Mesenchymal stem cell (in vitro differentiated cells and primary cell): ENCODE measurements at regions not wholly inside any gene's neighbourhood (a gene's known extent, or its start where the extent isn't known, plus 50 kb on each side); places are given as distances from the start of the nearest gene placed in this dataset.

Experiments
- DNase-seq: peaks from one replicate; pipeline ENCODE4 v3.0.0-alpha.2; 2013
- H2AFZ ChIP-seq: one replicate; pipeline ENCODE4 v1.6.1; 2013; ENCODE audit warnings: low read depth, mild to moderate bottlenecking, control low read depth, inconsistent platforms, low read length, moderate library complexity
- H2AK5ac ChIP-seq: 2 replicates; pipeline ENCODE4 v1.6.1; 2013; ENCODE audit warnings: low read length, moderate library complexity, mild to moderate bottlenecking, inconsistent platforms; ENCODE audit not compliant: severe bottlenecking
- H2BK120ac ChIP-seq: one replicate; pipeline ENCODE4 v1.6.1; 2013; ENCODE audit warnings: low read depth, mild to moderate bottlenecking, inconsistent platforms, low read length, moderate library complexity
- H2BK12ac ChIP-seq, 2 experiments: one replicate each; pipeline ENCODE4 v1.6.1; 2013; ENCODE audit warnings: inconsistent platforms in 2 of 2, low read length in 2 of 2, mild to moderate bottlenecking in 2 of 2, moderate library complexity in 2 of 2, control low read depth in 1 of 2
- H2BK15ac ChIP-seq: one replicate; pipeline ENCODE4 v1.6.1; 2013; ENCODE audit warnings: mild to moderate bottlenecking, low read depth, inconsistent platforms; ENCODE audit not compliant: poor library complexity, severe bottlenecking
- H2BK5ac ChIP-seq: 2 replicates; pipeline ENCODE4 v1.6.1; 2013; ENCODE audit warnings: low read depth, mild to moderate bottlenecking, low read length, control low read depth, inconsistent platforms; ENCODE audit not compliant: poor library complexity, severe bottlenecking
- H3K14ac ChIP-seq, 2 experiments: one replicate each; pipeline ENCODE4 v1.6.1; 2013; ENCODE audit warnings: inconsistent platforms in 2 of 2, low read length in 2 of 2, control low read depth in 1 of 2, mild to moderate bottlenecking in 1 of 2, moderate library complexity in 1 of 2
- H3K18ac ChIP-seq, 2 experiments: one replicate each; pipeline ENCODE4 v1.6.1; 2013; ENCODE audit warnings: inconsistent platforms in 2 of 2, low read length in 2 of 2, control low read depth in 1 of 2, low read depth in 1 of 2, mild to moderate bottlenecking in 1 of 2
- H3K23ac ChIP-seq, 2 experiments: one replicate each; pipeline ENCODE4 v1.6.1; 2013; ENCODE audit warnings: inconsistent platforms in 2 of 2, low read length in 2 of 2, mild to moderate bottlenecking in 2 of 2, moderate library complexity in 2 of 2, control low read depth in 1 of 2
- H3K27ac ChIP-seq: 2 replicates; pipeline ENCODE4 v1.5.1; 2013; ENCODE audit warnings: mild to moderate bottlenecking, moderate library complexity, low read length, control low read depth, inconsistent platforms; ENCODE audit not compliant: poor library complexity, severe bottlenecking
- H3K27me3 ChIP-seq, 2 experiments: 2 replicates each; pipeline versions ENCODE4 v1.6.1 to v1.7.0; 2013; ENCODE audit warnings: low read length in 2 of 2, mild to moderate bottlenecking in 2 of 2, moderate library complexity in 2 of 2, control low read depth in 1 of 2, inconsistent platforms in 1 of 2; ENCODE audit not compliant: control insufficient read depth in 1 of 2, insufficient read depth in 1 of 2
- H3K36me3 ChIP-seq, 2 experiments: 2 replicates each; pipeline versions ENCODE4 v1.6.1 to v1.7.0; 2013; ENCODE audit warnings: low read length in 2 of 2, control low read depth in 1 of 2, inconsistent platforms in 1 of 2, low read depth in 1 of 2, mild to moderate bottlenecking in 1 of 2; ENCODE audit not compliant: insufficient read depth in 2 of 2, control insufficient read depth in 1 of 2
- H3K4ac ChIP-seq, 2 experiments: one replicate each; pipeline ENCODE4 v1.6.1; 2013; ENCODE audit warnings: inconsistent platforms in 2 of 2, low read length in 2 of 2, mild to moderate bottlenecking in 2 of 2, moderate library complexity in 2 of 2, control low read depth in 1 of 2, low read depth in 1 of 2
- H3K4me1 ChIP-seq: 2 replicates; pipeline ENCODE4 v1.6.1; 2013; ENCODE audit warnings: low read depth, low read length, control low read depth; ENCODE audit not compliant: control insufficient read depth, insufficient read depth
- H3K4me2 ChIP-seq: 2 replicates; pipeline ENCODE4 v1.6.1; 2013; ENCODE audit warnings: low read length, mild to moderate bottlenecking, inconsistent platforms; ENCODE audit not compliant: poor library complexity, severe bottlenecking
- H3K4me3 ChIP-seq, 2 experiments: 2 replicates each; pipeline versions ENCODE4 v1.5.1 to v1.7.0; 2013; ENCODE audit warnings: low read length in 2 of 2, mild to moderate bottlenecking in 2 of 2, control low read depth in 1 of 2, low read depth in 1 of 2; ENCODE audit not compliant: insufficient read depth in 1 of 2
- H3K79me1 ChIP-seq: replicated peaks from 2 replicates; pipeline ENCODE4 v1.6.1; 2013; ENCODE audit warnings: mild to moderate bottlenecking, control low read depth, low read length, inconsistent platforms; ENCODE audit not compliant: poor library complexity, severe bottlenecking
- H3K9ac ChIP-seq: 2 replicates; pipeline ENCODE4 v1.7.0; 2013; ENCODE audit warnings: mild to moderate bottlenecking, low read length, moderate library complexity
- H3K9me3 ChIP-seq: 2 replicates; pipeline ENCODE4 v1.7.0; 2013; ENCODE audit warnings: mild to moderate bottlenecking, low read length; ENCODE audit not compliant: control insufficient read depth
- H4K8ac ChIP-seq: one replicate; pipeline ENCODE4 v1.6.1; 2013; ENCODE audit warnings: inconsistent platforms, mild to moderate bottlenecking, low read length, moderate library complexity
- H4K91ac ChIP-seq: one replicate; pipeline ENCODE4 v1.6.1; 2013; ENCODE audit warnings: mild to moderate bottlenecking, low read length, inconsistent platforms
- WGBS: methylation state at CpG from one replicate; pipeline ENCODE4 v1.1.7; 2013; ENCODE audit warnings: mixed read lengths; 5-methylcytosine and 5-hydroxymethylcytosine counted together

- Histone ChIP-seq H3K4ac (no peak overlapping the region), H4K91ac (no peak overlapping the region), H3K9ac (no peak overlapping the region), H3K27ac (no peak overlapping the region), H2BK120ac (no peak overlapping the region), H2BK15ac (no peak overlapping the region), H3K4me2 (no peak overlapping the region), H4K8ac (no peak overlapping the region), H3K14ac (no peak overlapping the region), H3K27me3 (no peaks in the 10 kb centered on the region), H2AFZ (no peak overlapping the region), H2BK12ac (no peak overlapping the region), H3K9me3 (no peaks in the 10 kb centered on the region), H2BK5ac (no peak overlapping the region), H3K18ac (no peak overlapping the region), H2AK5ac (no peak overlapping the region), H3K4me3 (no peak overlapping the region), H3K4me1 (no peaks in the 10 kb centered on the region), H3K36me3 (no peaks in the 10 kb centered on the region), H3K23ac (no peak overlapping the region), H3K79me1 (no peaks in the 10 kb centered on the region)
- no CpG with 5 or more reads among the region's 1 CpG for WGBS
- no peak for DNase-seq
Measured at GRCh38 chr4:107314156-107314555, 278.0 kb upstream of the DKK2 start.

DNA sequence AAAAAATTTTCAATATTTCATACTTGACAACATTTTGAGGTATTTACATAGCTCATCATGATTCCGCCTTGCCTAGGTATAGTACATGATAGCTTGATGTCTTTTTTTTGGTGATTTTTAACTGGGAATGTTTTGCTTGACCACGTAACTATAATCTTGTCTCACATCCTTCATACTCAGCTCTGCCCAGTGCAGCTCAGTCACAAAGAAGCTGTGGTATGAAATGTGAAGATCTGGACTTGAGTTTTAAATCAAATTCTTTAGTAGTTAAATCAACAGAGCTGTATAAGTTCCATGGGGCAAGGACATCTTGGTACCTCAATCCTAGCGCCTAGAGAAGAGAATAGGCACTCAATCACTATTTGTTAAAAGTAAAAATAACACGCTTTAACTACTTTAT lies 276.3 kb upstream of the DKK2 start:
- Histone ChIP-seq H3K4me1 (no peaks in the 10 kb centered on the region), H3K27me3 (no peaks in the 10 kb centered on the region), H2AK5ac (no peak overlapping the region), H3K18ac (no peak overlapping the region), H3K79me1 (no peaks in the 10 kb centered on the region), H4K8ac (no peak overlapping the region), H3K9ac (no peak overlapping the region), H3K9me3 (no peaks in the 10 kb centered on the region), H3K4ac (no peak overlapping the region), H4K91ac (no peak overlapping the region), H2BK5ac (no peak overlapping the region), H3K27ac (no peak overlapping the region), H2BK12ac (no peak overlapping the region), H2AFZ (no peak overlapping the region), H3K23ac (no peak overlapping the region), H3K4me3 (no peak overlapping the region), H3K14ac (no peak overlapping the region), H2BK120ac (no peak overlapping the region), H3K4me2 (no peak overlapping the region), H2BK15ac (no peak overlapping the region), H3K36me3 (no peaks in the 10 kb centered on the region)
- WGBS, result no CpG with 5 or more reads among the region's 4 CpGs
- DNase-seq, result no peak

DNA sequence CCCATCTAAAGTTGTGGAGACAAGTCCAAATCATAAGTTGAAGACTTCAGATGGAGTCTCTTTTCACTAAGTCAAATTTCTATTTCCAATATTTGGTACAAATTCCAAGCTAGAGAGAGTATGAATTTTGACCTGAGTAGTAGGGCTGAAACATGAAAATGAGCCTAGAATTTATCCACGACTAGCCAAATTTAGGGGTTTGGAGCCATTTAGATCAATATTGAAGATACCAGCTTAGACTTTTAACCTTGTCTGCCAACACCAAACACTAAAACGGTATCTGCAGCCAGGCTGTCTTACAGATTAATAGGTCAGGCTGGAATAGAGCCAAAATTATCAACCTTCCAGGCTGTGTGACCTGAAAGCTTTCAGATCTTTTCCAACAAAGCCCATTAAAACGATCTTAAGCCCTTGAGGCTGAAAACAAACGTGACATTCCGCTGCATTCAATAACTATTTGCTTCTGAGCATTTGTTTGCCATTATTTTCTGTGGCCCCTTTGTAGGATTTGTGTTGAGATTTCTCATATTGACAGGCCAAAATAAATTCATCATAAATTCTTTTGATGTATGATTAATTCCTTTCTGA lies 268.7 kb upstream of the DKK2 start:
- no peak overlapping the region for H4K91ac ChIP-seq
- no peaks in the 10 kb centered on the region for H3K27me3 ChIP-seq
- H3K79me1 ChIP-seq, result no peaks in the 10 kb centered on the region
- WGBS, result 76% methylated on average over 2 of the region's 5 CpGs
- H3K14ac ChIP-seq, result no peak overlapping the region
- no peak overlapping the region for H3K23ac ChIP-seq
- no peak overlapping the region for H2BK5ac ChIP-seq
- no peak overlapping the region for H3K27ac ChIP-seq
- no peak overlapping the region for H3K4ac ChIP-seq
- H2AK5ac ChIP-seq, result no peak overlapping the region
- no peak overlapping the region for H2BK120ac ChIP-seq
- H3K9me3 ChIP-seq, result no peaks in the 10 kb centered on the region
- H2BK12ac ChIP-seq, result no peak overlapping the region
- H3K4me1 ChIP-seq, result no peaks in the 10 kb centered on the region
- H4K8ac ChIP-seq, result no peak overlapping the region
- no peak overlapping the region for H3K4me3 ChIP-seq
- DNase-seq, result no peak
- H3K4me2 ChIP-seq, result no peak overlapping the region
- no peak overlapping the region for H2BK15ac ChIP-seq
- no peaks in the 10 kb centered on the region for H3K36me3 ChIP-seq
- no peak overlapping the region for H3K9ac ChIP-seq
- no peak overlapping the region for H2AFZ ChIP-seq
- no peak overlapping the region for H3K18ac ChIP-seq

DNA sequence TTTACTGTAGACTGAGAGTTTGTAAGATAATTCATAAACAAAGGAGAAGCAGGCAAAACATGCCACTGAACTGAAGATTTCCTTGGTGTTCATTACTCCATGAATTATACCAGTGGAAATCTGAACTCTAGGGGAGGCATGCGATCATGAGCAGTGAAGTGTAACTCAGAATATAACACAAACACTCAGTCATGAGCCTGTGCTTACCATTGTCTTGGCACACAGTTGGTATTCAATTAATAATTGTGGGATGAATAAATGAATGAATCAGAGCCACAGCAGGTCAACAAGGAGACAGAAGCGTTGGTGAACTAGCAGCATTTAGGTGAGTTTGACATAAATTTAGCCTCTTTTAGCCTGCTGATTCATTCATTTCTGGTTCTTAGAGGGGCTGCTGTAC lies 263.5 kb upstream of the DKK2 start:
- H2AK5ac ChIP-seq, result no peak overlapping the region
- H2BK12ac ChIP-seq, result no peak overlapping the region
- DNase-seq, result no peak
- H4K91ac ChIP-seq, result no peak overlapping the region
- no peak overlapping the region for H3K4me2 ChIP-seq
- H3K4me1 ChIP-seq, result no peaks in the 10 kb centered on the region
- no peak overlapping the region for H3K4me3 ChIP-seq
- H2BK5ac ChIP-seq, result no peak overlapping the region
- no peak overlapping the region for H3K9ac ChIP-seq
- H3K27me3 ChIP-seq, result no peaks in the 10 kb centered on the region
- no peak overlapping the region for H2BK120ac ChIP-seq
- no peaks in the 10 kb centered on the region for H3K36me3 ChIP-seq
- no peak overlapping the region for H3K23ac ChIP-seq
- no peak overlapping the region for H4K8ac ChIP-seq
- H2BK15ac ChIP-seq, result no peak overlapping the region
- no peak overlapping the region for H2AFZ ChIP-seq
- no peak overlapping the region for H3K4ac ChIP-seq
- WGBS, result 90% methylated on average over 1 of the region's 2 CpGs
- H3K18ac ChIP-seq, result no peak overlapping the region
- peak overlapping the region; percentile 72 for H3K27ac ChIP-seq
- H3K9me3 ChIP-seq, result no peaks in the 10 kb centered on the region
- H3K79me1 ChIP-seq, result no peaks in the 10 kb centered on the region
- H3K14ac ChIP-seq, result no peak overlapping the region
